Natural killer cell (primary cell): ENCODE measurements at regions not wholly inside any gene's neighbourhood (a gene's known extent, or its start where the extent isn't known, plus 50 kb on each side); places are given as distances from the start of the nearest gene placed in this dataset.

Experiments
- ATAC-seq, 3 donors: fragments of 150-1000 bp in 2 of 3; fragments of 200-7000 bp in 1 of 3; cut with Tn5 transposase; 1 replicate in 1 of 3; 2 replicates in 2 of 3; pipeline ENCODE4 v1.10.0; 2021; ENCODE audit warnings: mild to moderate bottlenecking in 2 of 3, moderate library complexity in 2 of 3
- DNase-seq, 2 donors: peaks; one replicate each; pipeline versions ENCODE4 v3.0.0 to v3.0.0-alpha.2; 2013 to 2021; ENCODE audit warnings: mixed read lengths in 1 of 2
- H3K27ac ChIP-seq: one replicate; pipeline ENCODE4 v1.5.1; 2013; ENCODE audit warnings: mild to moderate bottlenecking, low read length
- H3K27me3 ChIP-seq: one replicate; pipeline ENCODE4 v1.6.1; 2013; ENCODE audit warnings: low read length; ENCODE audit not compliant: control insufficient read depth, insufficient read depth
- H3K36me3 ChIP-seq: one replicate; pipeline ENCODE4 v1.6.1; 2013; ENCODE audit warnings: low read length; ENCODE audit not compliant: control insufficient read depth, insufficient read depth
- H3K4me1 ChIP-seq: one replicate; pipeline ENCODE4 v1.6.1; 2013; ENCODE audit warnings: low read length; ENCODE audit not compliant: control insufficient read depth, insufficient read depth
- H3K4me3 ChIP-seq: one replicate; pipeline ENCODE4 v1.5.1; 2013; ENCODE audit warnings: low read length
- H3K9me3 ChIP-seq: one replicate; pipeline ENCODE4 v1.6.1; 2013; ENCODE audit warnings: low read length; ENCODE audit not compliant: control insufficient read depth, insufficient read depth
- H3K27ac Mint-ChIP-seq, 2 donors: one replicate each; pipeline ENCODE4 v1.8.0; 2022; ENCODE audit warnings: mild to moderate bottlenecking in 2 of 2, mixed read lengths in 2 of 2, moderate library complexity in 1 of 2
- H3K27me3 Mint-ChIP-seq, 2 donors: one replicate each; pipeline ENCODE4 v1.8.0; 2022; ENCODE audit warnings: low read depth in 2 of 2, mixed read lengths in 2 of 2
- H3K36me3 Mint-ChIP-seq: one replicate; pipeline ENCODE4 v1.8.0; 2022; ENCODE audit warnings: mixed read lengths
- H3K4me1 Mint-ChIP-seq, 2 donors: one replicate each; pipeline ENCODE4 v1.8.0; 2022; ENCODE audit warnings: mixed read lengths in 2 of 2
- H3K4me3 Mint-ChIP-seq: one replicate; pipeline ENCODE4 v1.8.0; 2022; ENCODE audit warnings: mild to moderate bottlenecking, moderate library complexity, mixed read lengths
- H3K9me3 Mint-ChIP-seq, 2 donors: one replicate each; pipeline ENCODE4 v1.8.0; 2022; ENCODE audit warnings: mixed read lengths in 2 of 2
- CTCF ChIP-seq: fragments of 200-600 bp; IDR thresholded peaks from one replicate; pipeline ENCODE4 v1.8.0; 2022; ENCODE audit warnings: antibody characterized with exemption
- WGBS: methylation state at CpG from one replicate; pipeline ENCODE4 v1.1.7; 2013; ENCODE audit warnings: missing lambda C conversion rate; ENCODE audit not compliant: insufficient coverage; 5-methylcytosine and 5-hydroxymethylcytosine counted together
- intact Hi-C: fragments of 100-400 bp; cut with micrococcal nuclease; formaldehyde crosslinking; loops from one replicate; pipeline ENCODE4 v1.14.2; 2022

- DNase-seq (no peak), ATAC-seq (no peak)
- H3K27me3 ChIP-seq, result no peaks in the 10 kb centered on the region
- Mint-ChIP-seq H3K4me3 (no peak overlapping the region), H3K4me1 (peaks cover 11 to 23% of the 10 kb centered on the region in 2 donors), H3K36me3 (no peaks in the 10 kb centered on the region), H3K27ac (no peak overlapping the region), H3K9me3 (no peaks in the 10 kb centered on the region), H3K27me3 (no peaks in the 10 kb centered on the region)
- no peak overlapping the region for H3K4me3 ChIP-seq
- intact Hi-C loops, result no loop called here
- 98% methylated on average over 2 of the region's 3 CpGs for WGBS
- no peaks in the 10 kb centered on the region for H3K9me3 ChIP-seq
- H3K4me1 ChIP-seq, result no peaks in the 10 kb centered on the region
- H3K27ac ChIP-seq, result no peak overlapping the region
- TF ChIP-seq CTCF, result no peak
- no peaks in the 10 kb centered on the region for H3K36me3 ChIP-seq
Measured at GRCh38 chr1:185368313-185368855, 51.3 kb upstream of the IVNS1ABP start.

GRCh38 chr1:185367218-185367617 lies 50.2 kb upstream of the IVNS1ABP start:
- no peak overlapping the region for H3K4me3 ChIP-seq
- Mint-ChIP-seq H3K27ac (no peak overlapping the region), H3K4me1 (peaks cover 5 to 21% of the 10 kb centered on the region in 2 donors), H3K4me3 (no peak overlapping the region), H3K36me3 (peaks cover 6% of the 10 kb centered on the region), H3K9me3 (peaks cover 0 to 1% of the 10 kb centered on the region in 2 donors), H3K27me3 (no peaks in the 10 kb centered on the region)
- H3K4me1 ChIP-seq, result no peaks in the 10 kb centered on the region
- WGBS, result 95% methylated on average over 5 of the region's 6 CpGs
- no peak for DNase-seq
- intact Hi-C loops, result no loop called here
- no peak for TF ChIP-seq CTCF
- no peak for ATAC-seq
- no peak overlapping the region for H3K27ac ChIP-seq
- no peaks in the 10 kb centered on the region for H3K9me3 ChIP-seq
- H3K27me3 ChIP-seq, result no peaks in the 10 kb centered on the region
- H3K36me3 ChIP-seq, result no peaks in the 10 kb centered on the region
